ENCODE measurements at regions not wholly inside any gene's neighbourhood (a gene's known extent, or its start where the extent isn't known, plus 50 kb on each side); places are given as distances from the start of the nearest gene placed in this dataset.
"Not testable (repeated sequence)": the region's sequence is repeated elsewhere in the genome, so short reads cannot be mapped to it uniquely, and the experiment has no call there.

- no peak for TF ChIP-seq CTCF (IDR thresholded peaks at IDR 0.05; ENCODE audit: insufficient read depth, low read depth, low read length, missing control alignments)
- DNase-seq (ENCODE audit: low read depth) = no peak
- no peak overlapping the region for H3K4me3 ChIP-seq (ENCODE audit: low read depth, low read length)
Observed at GRCh38 chr10:125260260-125260659, 99.9 kb upstream of the CTBP2 start.

DNA sequence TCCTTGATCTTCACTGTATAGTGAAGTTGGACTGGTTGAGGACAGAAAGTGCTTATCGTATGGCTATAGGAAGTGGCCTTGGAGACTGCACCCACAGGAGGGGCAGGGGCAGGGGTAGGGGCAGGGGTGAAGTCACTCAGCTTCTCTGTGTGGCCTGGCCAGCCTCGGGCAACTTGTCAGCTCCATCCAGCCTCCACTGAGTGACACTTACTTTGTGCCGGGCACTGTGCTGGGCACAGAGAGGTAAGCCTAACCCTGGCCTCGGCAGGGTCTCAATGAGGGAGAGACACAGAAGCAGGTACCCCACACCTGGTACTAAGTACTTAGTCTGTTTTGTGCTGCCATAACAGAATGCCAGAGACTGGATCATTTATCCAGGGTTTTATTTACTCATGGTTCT is 99.3 kb upstream of the CTBP2 start:
- H3K4me3 ChIP-seq (ENCODE audit: low read depth, low read length) = no peak overlapping the region
- no peak for TF ChIP-seq CTCF (IDR thresholded peaks at IDR 0.05; ENCODE audit: insufficient read depth, low read depth, low read length, missing control alignments)
- no peak for DNase-seq (ENCODE audit: low read depth)

DNA sequence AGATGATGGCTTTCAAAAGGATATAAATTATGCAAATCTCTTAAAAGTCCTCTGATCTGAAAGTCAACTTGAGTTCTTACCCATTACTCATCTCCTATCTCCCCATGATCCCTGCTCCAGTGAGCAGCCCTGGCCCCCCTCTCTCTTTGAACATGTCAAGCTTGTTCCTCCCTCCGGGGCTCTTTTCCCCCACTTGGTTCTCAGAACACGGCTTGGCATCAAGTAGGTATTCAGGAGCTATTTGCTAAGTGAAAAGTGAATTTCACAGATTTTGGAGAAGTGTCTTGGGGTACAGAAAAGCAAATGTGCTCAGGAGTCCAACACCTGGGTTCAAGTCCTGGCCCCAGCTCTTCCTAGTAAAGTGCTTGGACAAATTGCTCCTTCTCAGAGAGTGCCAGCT is 98.3 kb upstream of the CTBP2 start:
- TF ChIP-seq CTCF (IDR thresholded peaks at IDR 0.05; ENCODE audit: insufficient read depth, low read depth, low read length, missing control alignments) = no peak
- H3K4me3 ChIP-seq (ENCODE audit: low read depth, low read length) = no peak overlapping the region
- no peak for DNase-seq (ENCODE audit: low read depth)

- DNase-seq (ENCODE audit: low read depth) = no peak
- no peak for TF ChIP-seq CTCF (IDR thresholded peaks at IDR 0.05; ENCODE audit: insufficient read depth, low read depth, low read length, missing control alignments)
- no peak overlapping the region for H3K4me3 ChIP-seq (ENCODE audit: low read depth, low read length)
Observed at GRCh38 chr10:125257521-125258108, 97.3 kb upstream of the CTBP2 start.

- no peak for DNase-seq (ENCODE audit: low read depth)
- no peak for TF ChIP-seq CTCF (IDR thresholded peaks at IDR 0.05; ENCODE audit: insufficient read depth, low read depth, low read length, missing control alignments)
- H3K4me3 ChIP-seq (ENCODE audit: low read depth, low read length) = no peak overlapping the region
Observed at GRCh38 chr10:125256026-125256425, 95.7 kb upstream of the CTBP2 start.

DNA sequence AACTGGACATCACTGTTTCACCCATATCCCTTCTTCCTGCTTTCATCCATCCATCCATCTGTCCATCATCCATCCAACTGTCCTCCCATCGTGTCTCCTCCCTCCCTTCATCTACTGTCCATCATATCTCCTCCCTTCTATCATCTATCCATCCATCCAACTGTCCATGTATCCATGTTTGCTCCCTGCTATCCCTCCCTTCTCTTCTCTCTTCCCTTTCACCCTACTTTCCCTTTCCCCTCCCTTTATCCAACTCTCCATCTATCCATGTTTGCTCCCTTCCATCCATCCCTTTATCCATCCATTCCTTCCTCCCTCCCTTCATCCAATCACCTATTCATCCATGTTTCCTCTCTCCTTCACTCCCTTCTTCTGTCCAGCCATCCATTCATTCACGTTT is 92.6 kb upstream of the CTBP2 start:
- no peak overlapping the region for H3K4me3 ChIP-seq (ENCODE audit: low read depth, low read length)
- no peak for DNase-seq (ENCODE audit: low read depth)
- no peak for TF ChIP-seq CTCF (IDR thresholded peaks at IDR 0.05; ENCODE audit: insufficient read depth, low read depth, low read length, missing control alignments)

DNA sequence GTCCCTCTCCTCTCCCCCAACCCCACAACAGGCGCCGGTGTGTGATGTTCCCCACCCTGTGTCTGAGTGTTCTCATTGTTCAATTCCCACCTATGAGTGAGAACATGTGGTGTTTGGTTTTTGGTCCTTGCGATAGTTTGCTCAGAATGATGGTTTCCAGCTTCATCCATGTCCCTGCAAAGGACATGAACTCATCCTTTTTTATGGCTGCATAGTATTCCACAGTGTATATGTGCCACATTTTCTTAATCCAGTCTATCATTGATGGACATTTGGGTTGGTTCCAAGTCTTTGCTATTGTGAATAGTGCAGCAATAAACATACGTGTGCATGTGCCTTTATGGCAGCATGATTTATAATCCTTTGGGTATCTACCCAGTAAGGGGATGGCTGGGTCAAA is 90.5 kb upstream of the CTBP2 start:
- DNase-seq (ENCODE audit: low read depth); H3K4me3 ChIP-seq (ENCODE audit: low read depth, low read length): not testable (repeated sequence)

Measured in GM12865 (cell line).